ENCODE measurements at regions not wholly inside any gene's neighbourhood (a gene's known extent, or its start where the extent isn't known, plus 50 kb on each side); places are given as distances from the start of the nearest gene placed in this dataset.

GRCh38 chr14:22036541-22037239 lies 363.1 kb upstream of the OR4E1 start:
- DNase-seq (ENCODE audit: low spot score), result no peak

GRCh38 chr14:22026527-22026926 lies 352.9 kb upstream of the OR4E1 start:
- no peak for DNase-seq (ENCODE audit: low spot score)

- no peak for DNase-seq (ENCODE audit: low spot score)
Observed at GRCh38 chr14:22025879-22026278, 352.3 kb upstream of the OR4E1 start.

GRCh38 chr14:22024137-22024536 lies 350.5 kb upstream of the OR4E1 start:
- no peak for DNase-seq (ENCODE audit: low spot score)

- no peak for DNase-seq (ENCODE audit: low spot score)
Observed at GRCh38 chr14:22018890-22019289, 345.3 kb upstream of the OR4E1 start.

GRCh38 chr14:22012452-22012851 lies 338.8 kb upstream of the OR4E1 start:
- DNase-seq (ENCODE audit: low spot score), result no peak

GRCh38 chr14:22011253-22011642 lies 337.6 kb upstream of the OR4E1 start:
- no peak for DNase-seq (ENCODE audit: low spot score)

- DNase-seq (ENCODE audit: low spot score), result no peak
Observed at GRCh38 chr14:22010545-22011252, 337.1 kb upstream of the OR4E1 start.

- no peak for DNase-seq (ENCODE audit: low spot score)
Observed at GRCh38 chr14:22008766-22009165, 335.1 kb upstream of the OR4E1 start.

GRCh38 chr14:22007784-22008412 lies 334.3 kb upstream of the OR4E1 start:
- DNase-seq (ENCODE audit: low spot score), result no peak

GRCh38 chr14:22007363-22007762 lies 333.7 kb upstream of the OR4E1 start:
- DNase-seq (ENCODE audit: low spot score), result no peak

GRCh38 chr14:22003461-22003860 lies 329.8 kb upstream of the OR4E1 start:
- DNase-seq (ENCODE audit: low spot score), result no peak

GRCh38 chr14:22002860-22003284 lies 329.3 kb upstream of the OR4E1 start:
- DNase-seq (ENCODE audit: low spot score), result no peak

GRCh38 chr14:21999402-21999801 lies 325.8 kb upstream of the OR4E1 start:
- no peak for DNase-seq (ENCODE audit: low spot score)

GRCh38 chr14:21997300-21997699 lies 323.7 kb upstream of the OR4E1 start:
- DNase-seq (ENCODE audit: low spot score), result no peak

- DNase-seq (ENCODE audit: low spot score), result no peak
Observed at GRCh38 chr14:21995332-21995731, 321.7 kb upstream of the OR4E1 start.

- no peak for DNase-seq (ENCODE audit: low spot score)
Observed at GRCh38 chr14:21993837-21994236, 320.2 kb upstream of the OR4E1 start.

GRCh38 chr14:21993070-21993469 lies 319.5 kb upstream of the OR4E1 start:
- no peak for DNase-seq (ENCODE audit: low spot score)

- DNase-seq (ENCODE audit: low spot score), result no peak
Observed at GRCh38 chr14:21991130-21991529, 317.5 kb upstream of the OR4E1 start.

GRCh38 chr14:21990116-21990515 lies 316.5 kb upstream of the OR4E1 start:
- DNase-seq (ENCODE audit: low spot score), result no peak

GRCh38 chr14:21989090-21989489 lies 315.5 kb upstream of the OR4E1 start:
- DNase-seq (ENCODE audit: low spot score), result no peak

GRCh38 chr14:21988413-21988812 lies 314.8 kb upstream of the OR4E1 start:
- DNase-seq (ENCODE audit: low spot score), result no peak

GRCh38 chr14:21987937-21988336 lies 314.3 kb upstream of the OR4E1 start:
- DNase-seq (ENCODE audit: low spot score), result no peak
